Loucy (cell line): ENCODE measurements at regions not wholly inside any gene's neighbourhood (a gene's known extent, or its start where the extent isn't known, plus 50 kb on each side); places are given as distances from the start of the nearest gene placed in this dataset.

Source experiments
- H2AFZ ChIP-seq: fragments of 200-600 bp; sonication (generic); 2 replicates; pipeline ENCODE4 v1.6.0; 2016; ENCODE audit warnings: antibody characterized with exemption, mild to moderate bottlenecking, low read length, moderate library complexity
- H3F3A ChIP-seq: fragments of 200-600 bp; 2 replicates; pipeline ENCODE4 v1.6.0; 2016; ENCODE audit warnings: antibody characterized with exemption, low read depth, mild to moderate bottlenecking
- H3K27me3 ChIP-seq: fragments of 200-600 bp; sonication (generic); 2 replicates; pipeline ENCODE4 v1.6.1; 2014; ENCODE audit warnings: low read length, mild to moderate bottlenecking; ENCODE audit not compliant: insufficient read depth, poor library complexity, severe bottlenecking
- H3K36me3 ChIP-seq: fragments of 200-600 bp; sonication (generic); 2 replicates; pipeline ENCODE4 v1.6.1; 2016; ENCODE audit warnings: low read length; ENCODE audit not compliant: insufficient read depth
- H3K4me1 ChIP-seq: fragments of 200-600 bp; sonication (generic); 2 replicates; pipeline ENCODE4 v1.5.1; 2014; ENCODE audit warnings: low read length, mild to moderate bottlenecking; ENCODE audit not compliant: insufficient read depth, poor library complexity, severe bottlenecking
- H3K4me2 ChIP-seq: fragments of 200-600 bp; sonication (generic); 2 replicates; pipeline ENCODE4 v1.6.0; 2014; ENCODE audit warnings: antibody characterized with exemption, low read length, low read depth, mild to moderate bottlenecking; ENCODE audit not compliant: poor library complexity, severe bottlenecking
- H3K4me3 ChIP-seq: fragments of 200-600 bp; sonication (generic); 2 replicates; pipeline ENCODE4 v1.5.1; 2014; ENCODE audit warnings: low read length, mild to moderate bottlenecking, mixed read lengths; ENCODE audit not compliant: poor library complexity, severe bottlenecking
- H3K79me2 ChIP-seq: fragments of 200-600 bp; sonication (generic); 2 replicates; pipeline ENCODE4 v1.6.1; 2014; ENCODE audit warnings: low read length; ENCODE audit not compliant: insufficient read depth
- H3K9ac ChIP-seq: fragments of 200-600 bp; sonication (generic); 2 replicates; pipeline ENCODE4 v1.6.0; 2014; ENCODE audit warnings: mild to moderate bottlenecking, low read depth, low read length, moderate library complexity; ENCODE audit not compliant: poor library complexity, severe bottlenecking
- H3K9me2 ChIP-seq: fragments of 200-600 bp; sonication (generic); replicated peaks from 2 replicates; pipeline ENCODE4 v1.6.1; 2016; ENCODE audit warnings: low read depth, low read length, mixed read lengths
- H3K9me3 ChIP-seq: fragments of 200-600 bp; sonication (generic); 2 replicates; pipeline ENCODE4 v1.6.1; 2014; ENCODE audit warnings: mild to moderate bottlenecking, antibody characterized with exemption, low read length, low read depth; ENCODE audit not compliant: insufficient read depth
- H4K20me1 ChIP-seq: fragments of 200-600 bp; sonication (generic); 2 replicates; pipeline ENCODE4 v1.6.0; 2014; ENCODE audit warnings: antibody characterized with exemption, low read length, mild to moderate bottlenecking; ENCODE audit not compliant: insufficient read depth, poor library complexity, severe bottlenecking
- CTCF ChIP-seq: fragments of 200-600 bp; sonication (generic); conservative IDR thresholded peaks from 2 replicates; pipeline ENCODE4 v1.5.1; 2014; ENCODE audit warnings: mild to moderate bottlenecking, antibody characterized with exemption, low read length
- EZH2phosphoT487 ChIP-seq: fragments of 200-600 bp; IDR thresholded peaks from 2 replicates; pipeline ENCODE4 v1.6.1; 2018; ENCODE audit warnings: antibody characterized with exemption, mild to moderate bottlenecking, moderate library complexity, borderline replicate concordance

- no peak overlapping the region for H3K4me2 ChIP-seq
- no peaks in the 10 kb centered on the region for H3K4me1 ChIP-seq
- no peaks in the 10 kb centered on the region for H3K27me3 ChIP-seq
- H3K79me2 ChIP-seq = no peaks in the 10 kb centered on the region
- no peak overlapping the region for H3K4me3 ChIP-seq
- no peak overlapping the region for H3K9ac ChIP-seq
- H3K9me2 ChIP-seq = no peaks in the 10 kb centered on the region
- TF ChIP-seq EZH2phosphoT487 (no peak), CTCF (no peak)
- no peak overlapping the region for H2AFZ ChIP-seq
- H3F3A ChIP-seq = no peaks in the 10 kb centered on the region
- no peaks in the 10 kb centered on the region for H4K20me1 ChIP-seq
- no peaks in the 10 kb centered on the region for H3K36me3 ChIP-seq
- no peaks in the 10 kb centered on the region for H3K9me3 ChIP-seq
Measured at GRCh38 chr3:95887114-95887513, 927.3 kb upstream of the EPHA6 start.

GRCh38 chr3:95894820-95895219 lies 919.6 kb upstream of the EPHA6 start:
- Histone ChIP-seq H3K4me1 (no peaks in the 10 kb centered on the region), H3K9me3 (no peaks in the 10 kb centered on the region), H3K36me3 (no peaks in the 10 kb centered on the region), H4K20me1 (no peaks in the 10 kb centered on the region), H3K4me3 (no peak overlapping the region), H2AFZ (no peak overlapping the region), H3F3A (no peaks in the 10 kb centered on the region), H3K9ac (no peak overlapping the region), H3K27me3 (no peaks in the 10 kb centered on the region), H3K9me2 (no peaks in the 10 kb centered on the region), H3K4me2 (no peak overlapping the region), H3K79me2 (no peaks in the 10 kb centered on the region)
- TF ChIP-seq CTCF = no peak
- TF ChIP-seq EZH2phosphoT487 = no peak

GRCh38 chr3:95899494-95899893 lies 914.9 kb upstream of the EPHA6 start:
- Histone ChIP-seq H3K4me2 (no peak overlapping the region), H3K9me2 (no peaks in the 10 kb centered on the region), H3K4me3 (no peak overlapping the region), H3K9me3 (no peaks in the 10 kb centered on the region), H3K27me3 (no peaks in the 10 kb centered on the region), H3K79me2 (no peaks in the 10 kb centered on the region), H4K20me1 (no peaks in the 10 kb centered on the region), H3K9ac (no peak overlapping the region), H3K4me1 (no peaks in the 10 kb centered on the region), H3F3A (no peaks in the 10 kb centered on the region), H3K36me3 (no peaks in the 10 kb centered on the region), H2AFZ (no peak overlapping the region)
- TF ChIP-seq EZH2phosphoT487 = no peak
- no peak for TF ChIP-seq CTCF
